ENCODE measurements at regions not wholly inside any gene's neighbourhood (a gene's known extent, or its start where the extent isn't known, plus 50 kb on each side); places are given as distances from the start of the nearest gene placed in this dataset.
A peak's percentile ranks its signal among the peaks of the same experiment; 100 is the strongest.

DNA sequence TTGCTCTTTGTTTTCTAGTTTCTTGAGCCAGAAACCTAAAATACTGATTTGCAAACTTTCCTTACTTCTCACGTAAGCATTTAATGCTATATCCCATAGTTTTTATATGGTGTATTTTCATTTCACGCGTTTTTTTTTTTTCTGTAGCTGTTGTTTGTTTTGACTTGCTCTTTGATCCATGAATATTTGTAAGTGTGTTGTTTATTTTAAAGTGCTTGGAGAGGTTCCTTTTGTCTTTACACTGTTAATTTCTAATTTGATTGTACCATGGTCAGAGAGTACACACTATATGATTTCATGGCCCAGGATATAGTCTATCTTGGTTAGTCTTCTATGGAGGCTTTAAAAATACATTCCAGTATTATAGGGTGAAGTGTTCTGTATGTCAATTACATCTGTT, 84.8 kb upstream of the RNF217 start:
- H3K27me3 Mint-ChIP-seq = no peaks in the 10 kb centered on the region
- H3K27ac Mint-ChIP-seq = no peak overlapping the region
- ATAC-seq (no peak), DNase-seq (no peak)
- H3K4me3 Mint-ChIP-seq = no peak overlapping the region
- no peaks in the 10 kb centered on the region for H3K36me3 Mint-ChIP-seq (ENCODE audit: low read depth)
- peaks cover 3% of the 10 kb centered on the region for H3K4me1 Mint-ChIP-seq
- H3K9me3 Mint-ChIP-seq = no peaks in the 10 kb centered on the region

DNA sequence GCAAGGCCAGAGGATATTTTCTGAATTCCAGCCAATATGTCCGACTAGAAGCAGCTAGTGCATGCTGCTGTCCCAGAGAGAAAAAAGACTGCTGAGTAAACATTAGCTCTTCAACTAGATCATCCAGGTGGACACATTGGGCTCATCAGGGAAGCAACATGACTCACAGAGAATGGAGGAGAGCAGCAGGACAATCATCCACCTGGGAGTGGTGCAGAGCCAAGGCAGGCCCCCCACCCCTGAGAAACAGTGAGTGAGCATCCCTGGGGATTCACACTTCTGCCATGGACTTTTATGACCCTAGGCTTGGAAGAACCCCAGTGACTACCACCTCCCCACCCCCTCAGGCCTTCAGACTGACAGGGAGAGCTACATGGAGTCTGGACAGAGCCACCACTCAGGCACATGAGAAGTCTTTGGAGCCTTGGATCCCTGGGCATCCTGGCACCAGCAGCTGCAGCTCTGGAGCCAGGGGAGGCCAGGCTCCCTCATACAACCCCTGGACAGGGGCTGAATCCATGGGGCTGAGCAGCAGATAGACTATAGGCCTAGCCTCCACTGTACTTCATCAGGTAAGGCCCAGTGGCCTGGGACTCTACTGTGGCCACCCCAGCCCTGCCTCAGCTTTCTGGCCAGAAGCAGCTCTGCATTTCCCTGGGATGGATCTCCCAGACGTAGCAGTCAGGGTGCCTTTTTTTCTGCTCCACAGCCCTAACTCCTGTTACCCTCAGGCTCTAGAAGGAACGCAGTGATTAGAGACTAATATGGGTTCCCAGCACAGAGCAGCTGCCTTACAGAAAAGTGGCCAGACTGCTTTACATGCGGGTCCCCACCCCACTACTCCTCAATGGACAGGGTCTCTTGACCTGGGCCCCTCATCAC, 82.9 kb upstream of the RNF217 start:
- peak; percentile 36 for ATAC-seq
- H3K9me3 Mint-ChIP-seq = no peaks in the 10 kb centered on the region
- H3K27ac Mint-ChIP-seq = no peak overlapping the region

DNA sequence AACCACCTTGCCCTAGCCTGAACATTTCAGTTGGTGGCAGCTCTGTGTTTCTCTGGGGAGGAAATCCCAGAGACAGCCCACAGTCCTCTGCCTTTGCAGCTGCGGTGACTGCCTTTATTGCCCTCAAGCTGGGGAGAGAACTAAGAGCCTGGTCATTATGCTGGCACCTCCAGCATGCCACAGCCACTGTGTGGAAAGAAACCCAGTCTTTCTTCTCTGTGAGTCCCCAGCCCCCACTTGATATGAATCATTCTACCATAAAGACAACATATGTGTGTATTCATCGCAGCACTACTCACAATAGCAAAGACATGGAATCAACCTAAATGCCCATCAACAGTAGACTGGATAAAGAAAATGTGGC, 82.3 kb upstream of the RNF217 start:
- H3K9me3 Mint-ChIP-seq = no peaks in the 10 kb centered on the region
- no peaks in the 10 kb centered on the region for H3K36me3 Mint-ChIP-seq (ENCODE audit: low read depth)
- DNase-seq = no peak
- H3K27ac Mint-ChIP-seq = no peak overlapping the region
- H3K27me3 Mint-ChIP-seq = peaks cover 1% of the 10 kb centered on the region
- ATAC-seq = no peak
- peaks cover 11% of the 10 kb centered on the region for H3K4me1 Mint-ChIP-seq
- no peak overlapping the region for H3K4me3 Mint-ChIP-seq

More for the DNA sequence above, 82.9 kb upstream of the RNF217 start:
- DNase-seq = no peak
- H3K4me1 Mint-ChIP-seq = peaks cover 11% of the 10 kb centered on the region
- peaks cover 1% of the 10 kb centered on the region for H3K27me3 Mint-ChIP-seq
- no peaks in the 10 kb centered on the region for H3K36me3 Mint-ChIP-seq (ENCODE audit: low read depth)
- no peak overlapping the region for H3K4me3 Mint-ChIP-seq

DNA sequence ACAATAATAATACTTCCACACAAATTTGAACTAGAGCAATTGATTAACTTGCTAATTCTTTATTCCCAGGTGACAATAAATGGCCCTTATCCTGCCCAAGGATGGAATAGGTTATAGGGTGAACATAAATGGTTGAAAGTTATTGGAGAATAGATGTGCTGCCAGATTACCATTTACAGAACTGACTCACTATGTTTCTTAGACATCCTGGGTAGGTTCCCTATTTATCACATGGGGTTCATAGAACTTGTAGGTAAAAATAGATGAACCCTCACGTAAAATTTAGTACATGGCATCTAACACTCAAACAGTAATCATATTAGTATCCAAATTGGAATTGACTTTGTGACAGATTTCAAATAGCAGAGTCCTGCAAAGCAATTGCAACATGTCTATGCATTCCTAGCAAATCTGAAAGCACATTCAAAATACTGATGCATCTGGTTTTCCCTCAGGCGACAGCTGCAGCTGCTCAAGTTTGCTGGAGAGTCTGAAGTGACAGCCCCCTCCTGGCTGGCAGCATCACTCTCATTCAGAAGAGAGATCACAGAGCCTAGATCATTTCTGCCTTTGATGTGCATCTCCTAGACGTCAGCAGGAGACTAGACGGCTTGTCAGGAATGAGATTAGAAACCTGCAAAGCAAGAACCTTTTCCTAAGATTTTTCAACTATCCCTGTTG, 80.2 kb upstream of the RNF217 start:
- Mint-ChIP-seq H3K9me3 (no peaks in the 10 kb centered on the region), H3K27me3 (peaks cover 1% of the 10 kb centered on the region), H3K27ac (no peak overlapping the region), H3K36me3 (ENCODE audit: low read depth) (no peaks in the 10 kb centered on the region), H3K4me1 (peaks cover 11% of the 10 kb centered on the region), H3K4me3 (no peak overlapping the region)
- ATAC-seq (no peak), DNase-seq (no peak)

DNA sequence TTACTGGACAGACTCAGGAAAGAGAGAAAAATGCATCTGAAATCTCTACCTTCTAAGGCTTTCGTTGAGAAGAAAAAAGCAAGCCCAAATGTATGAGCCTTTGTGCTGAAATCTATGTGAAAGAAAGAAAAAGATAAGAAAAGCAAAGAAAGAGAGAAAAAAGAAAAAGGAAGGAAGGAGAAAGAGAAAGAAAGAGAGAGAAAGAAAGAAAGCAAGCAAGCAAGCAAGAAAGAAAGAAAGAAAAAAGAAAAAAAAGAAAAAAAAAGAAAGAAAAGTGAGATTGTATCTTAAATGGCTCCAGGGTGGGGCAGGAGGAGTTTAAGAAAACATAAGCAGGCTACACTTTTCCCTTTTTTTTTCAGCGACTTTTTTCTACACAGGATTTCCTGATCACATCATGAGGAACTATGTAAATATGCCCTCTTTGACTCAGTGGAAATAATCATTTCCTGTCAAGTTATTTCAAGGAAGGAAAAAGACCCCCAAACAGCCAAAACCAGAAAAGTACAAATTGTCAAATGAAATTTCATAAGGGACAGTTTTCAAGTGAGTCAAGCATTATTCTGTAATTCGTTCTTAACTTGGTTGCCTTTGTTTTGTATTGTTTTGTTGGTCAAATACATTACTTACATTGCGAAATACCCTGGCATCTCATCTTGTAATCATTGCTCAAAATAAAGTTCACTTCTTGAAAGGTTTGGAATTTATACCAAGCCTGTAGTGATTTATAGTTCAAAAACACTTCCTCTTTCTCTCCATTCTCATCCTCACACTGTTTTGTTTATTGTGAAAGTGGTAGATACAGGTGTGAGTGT, 79.5 kb upstream of the RNF217 start:
- Mint-ChIP-seq H3K4me1 (peaks cover 11% of the 10 kb centered on the region), H3K27me3 (peaks cover 1% of the 10 kb centered on the region), H3K36me3 (ENCODE audit: low read depth) (no peaks in the 10 kb centered on the region), H3K27ac (no peak overlapping the region), H3K4me3 (no peak overlapping the region), H3K9me3 (no peaks in the 10 kb centered on the region)
- no peak for DNase-seq
- ATAC-seq = no peak

DNA sequence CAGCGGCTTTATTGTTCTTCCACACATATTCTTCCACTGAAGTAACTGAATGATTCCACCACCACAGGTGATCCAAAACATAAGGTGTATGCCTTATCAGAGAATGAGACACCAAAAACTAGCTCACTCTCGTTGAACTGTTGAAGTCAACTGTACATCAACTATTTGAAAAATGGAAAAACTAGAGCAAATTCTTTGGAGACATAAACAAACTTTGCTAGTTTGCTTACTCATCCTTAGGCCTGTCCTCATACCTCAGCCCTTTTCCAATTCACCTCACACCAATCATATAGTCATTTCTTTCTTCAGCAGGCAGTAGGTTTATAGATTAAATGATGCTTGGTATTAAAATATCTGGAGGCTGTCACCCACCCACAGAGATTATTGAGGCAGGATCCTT, 77.1 kb upstream of the RNF217 start:
- no peaks in the 10 kb centered on the region for H3K36me3 Mint-ChIP-seq (ENCODE audit: low read depth)
- peaks cover 21% of the 10 kb centered on the region for H3K4me1 Mint-ChIP-seq
- no peak overlapping the region for H3K4me3 Mint-ChIP-seq
- H3K27me3 Mint-ChIP-seq = peaks cover 1% of the 10 kb centered on the region
- H3K27ac Mint-ChIP-seq = no peak overlapping the region
- no peak for ATAC-seq
- H3K9me3 Mint-ChIP-seq = no peaks in the 10 kb centered on the region
- DNase-seq = no peak

DNA sequence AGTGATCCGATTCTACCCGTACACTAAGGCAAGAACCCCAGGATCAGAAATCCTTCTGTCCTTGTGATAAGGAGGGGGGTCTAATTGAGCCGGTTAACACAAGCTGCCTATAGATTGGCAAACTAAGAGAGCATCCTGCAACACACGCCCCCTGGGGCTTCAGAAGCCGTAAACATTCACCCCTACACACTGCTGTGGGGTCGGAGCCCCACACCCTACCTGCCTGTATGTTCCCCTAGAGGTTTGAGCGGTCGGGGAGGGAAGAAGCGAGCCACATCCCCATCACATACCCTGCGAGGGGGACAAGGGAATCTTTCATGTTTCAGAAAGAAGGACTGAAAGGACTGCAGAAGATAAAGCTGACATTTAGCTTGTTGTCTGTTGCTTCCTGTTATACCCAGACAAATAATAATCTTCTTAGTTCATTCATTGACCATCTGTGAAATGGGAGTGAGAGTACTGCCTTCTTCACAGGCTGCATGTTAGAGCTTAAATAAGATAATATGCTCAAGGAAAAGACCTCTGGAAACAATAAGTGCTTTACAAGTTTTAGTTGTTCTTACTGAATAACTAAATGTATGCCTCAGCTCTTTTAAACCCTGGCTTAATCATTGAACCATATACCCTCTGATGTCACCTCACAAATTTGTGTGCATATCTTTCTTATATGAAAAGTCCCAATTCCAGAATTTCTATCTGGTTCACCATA, 74.2 kb upstream of the RNF217 start:
- Mint-ChIP-seq H3K4me3 (no peak overlapping the region), H3K27ac (no peak overlapping the region), H3K4me1 (peaks cover 14% of the 10 kb centered on the region), H3K27me3 (peaks cover 1% of the 10 kb centered on the region), H3K9me3 (no peaks in the 10 kb centered on the region), H3K36me3 (ENCODE audit: low read depth) (no peaks in the 10 kb centered on the region)
- ATAC-seq = no peak
- DNase-seq = no peak

DNA sequence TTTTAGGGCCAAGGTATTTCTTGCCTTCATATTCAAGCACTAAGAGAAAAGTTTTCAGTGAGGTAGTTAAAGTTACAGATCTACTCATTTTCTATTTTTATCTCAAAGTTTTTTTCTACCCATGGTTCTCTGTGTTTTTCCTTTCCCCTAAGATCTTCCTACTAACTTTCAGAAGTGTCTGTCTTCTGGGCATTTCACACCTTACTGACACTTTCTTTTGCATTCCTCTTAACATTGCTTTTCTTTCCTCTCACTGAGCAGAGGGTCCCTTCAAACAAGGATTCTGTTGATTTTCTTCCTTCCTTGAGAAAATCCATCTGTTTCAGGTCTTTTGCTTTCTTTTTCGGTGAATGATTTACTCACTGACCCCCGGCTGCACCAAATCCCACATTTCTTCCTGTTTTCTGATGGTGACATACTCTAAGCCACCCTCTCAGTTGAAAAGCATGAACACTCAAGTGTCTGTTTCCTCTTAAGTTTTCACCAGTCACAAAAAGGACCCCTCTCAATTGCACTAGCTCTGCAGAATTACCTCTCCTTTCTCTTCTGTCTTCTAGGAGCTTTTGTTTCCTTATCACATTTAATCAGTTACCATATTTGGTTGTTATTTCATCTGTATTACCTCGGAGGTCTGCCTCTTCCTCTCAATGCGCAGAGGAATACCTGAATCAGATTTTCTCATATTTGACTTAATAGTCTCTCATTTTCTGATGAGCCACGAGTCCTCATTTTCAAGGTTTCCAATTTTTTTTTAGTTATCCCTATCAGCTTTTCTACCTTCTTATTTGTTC, 73.5 kb upstream of the RNF217 start:
- no peaks in the 10 kb centered on the region for H3K9me3 Mint-ChIP-seq
- no peak for DNase-seq
- H3K27ac Mint-ChIP-seq = no peak overlapping the region
- H3K27me3 Mint-ChIP-seq = peaks cover 1% of the 10 kb centered on the region
- H3K36me3 Mint-ChIP-seq (ENCODE audit: low read depth) = no peaks in the 10 kb centered on the region
- H3K4me1 Mint-ChIP-seq = peaks cover 11% of the 10 kb centered on the region
- peak overlapping the region; percentile 12 for H3K4me3 Mint-ChIP-seq
- no peak for ATAC-seq

DNA sequence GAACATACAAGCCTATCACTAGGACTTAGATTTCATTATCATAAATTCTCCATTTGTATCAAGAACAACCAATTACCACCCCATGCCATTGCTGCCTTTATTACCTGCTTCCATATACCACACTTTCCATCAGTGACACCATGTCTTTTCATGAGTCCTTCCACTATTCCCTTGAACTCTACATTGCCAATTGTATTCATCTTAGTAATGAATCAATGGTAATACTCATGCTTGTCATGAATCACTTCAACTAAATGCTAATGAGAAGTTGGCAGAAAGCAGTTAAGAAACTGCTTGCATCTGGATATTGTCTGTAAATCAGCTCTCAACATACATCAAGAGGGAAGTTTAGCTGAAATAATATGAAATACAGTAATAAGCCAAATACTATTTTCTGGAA, 61.2 kb upstream of the RNF217 start:
- H3K9me3 Mint-ChIP-seq = no peaks in the 10 kb centered on the region
- H3K4me3 Mint-ChIP-seq = no peak overlapping the region
- no peaks in the 10 kb centered on the region for H3K4me1 Mint-ChIP-seq
- no peaks in the 10 kb centered on the region for H3K27me3 Mint-ChIP-seq
- H3K36me3 Mint-ChIP-seq (ENCODE audit: low read depth) = no peaks in the 10 kb centered on the region
- no peak overlapping the region for H3K27ac Mint-ChIP-seq
- no peak for ATAC-seq
- DNase-seq = no peak

DNA sequence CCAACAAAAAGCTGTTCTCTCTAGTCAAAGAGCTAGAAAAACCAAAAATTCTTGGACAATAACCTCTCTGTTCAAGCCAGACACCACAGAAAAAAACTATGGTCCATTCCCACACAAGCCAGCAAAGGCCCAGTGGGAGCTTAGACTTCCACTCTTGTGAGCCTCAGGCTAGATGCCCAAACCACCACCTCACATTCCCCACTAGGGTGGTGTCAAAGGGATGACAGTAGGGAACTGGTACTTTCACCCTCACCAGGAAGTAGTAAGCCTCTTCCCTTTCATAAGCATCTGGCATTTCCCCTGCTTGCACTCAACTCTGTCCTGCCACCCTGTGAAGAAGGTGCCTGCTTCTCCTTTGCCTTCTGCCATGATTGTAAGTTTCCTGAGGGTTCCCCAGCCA, 58.4 kb upstream of the RNF217 start:
- no peak overlapping the region for H3K27ac Mint-ChIP-seq
- no peak for DNase-seq
- no peaks in the 10 kb centered on the region for H3K9me3 Mint-ChIP-seq
- no peaks in the 10 kb centered on the region for H3K4me1 Mint-ChIP-seq
- H3K27me3 Mint-ChIP-seq = no peaks in the 10 kb centered on the region
- no peak for ATAC-seq
- H3K4me3 Mint-ChIP-seq = no peak overlapping the region
- no peaks in the 10 kb centered on the region for H3K36me3 Mint-ChIP-seq (ENCODE audit: low read depth)

DNA sequence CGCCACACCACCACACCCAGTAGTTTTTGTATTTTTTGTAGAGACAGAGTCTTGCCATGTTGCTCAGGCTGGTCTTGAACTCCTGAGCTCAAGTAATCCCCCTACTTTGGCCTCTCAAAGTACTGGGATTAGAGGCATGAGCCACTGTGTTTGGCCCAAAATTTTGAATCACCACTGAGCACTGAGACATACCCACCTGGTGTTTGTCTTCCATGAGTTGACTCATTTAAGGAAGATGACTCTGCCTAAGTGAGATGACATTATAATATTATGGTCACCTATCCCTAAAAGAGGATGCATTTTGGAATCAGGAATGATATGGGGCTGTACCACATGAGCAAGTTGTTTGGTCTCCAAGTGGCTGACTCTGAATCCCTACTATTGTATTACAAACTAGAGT, 54.6 kb upstream of the RNF217 start:
- no peak for ATAC-seq
- DNase-seq = no peak
- H3K27ac Mint-ChIP-seq = no peak overlapping the region
- H3K4me3 Mint-ChIP-seq = no peak overlapping the region
- H3K27me3 Mint-ChIP-seq = no peaks in the 10 kb centered on the region
- no peaks in the 10 kb centered on the region for H3K36me3 Mint-ChIP-seq (ENCODE audit: low read depth)
- H3K4me1 Mint-ChIP-seq = no peaks in the 10 kb centered on the region
- no peaks in the 10 kb centered on the region for H3K9me3 Mint-ChIP-seq
